HL-60 (cell line): ENCODE measurements at regions not wholly inside any gene's neighbourhood (a gene's known extent, or its start where the extent isn't known, plus 50 kb on each side); places are given as distances from the start of the nearest gene placed in this dataset.

Source experiments
- GABPA ChIP-seq: IDR thresholded peaks from 2 replicates; pipeline ENCODE4 v1.6.1; 2012; ENCODE audit warnings: low read depth
- POLR2AphosphoS5 ChIP-seq: IDR thresholded peaks from 2 replicates; pipeline ENCODE4 v1.6.1; 2012; ENCODE audit warnings: low read depth

DNA sequence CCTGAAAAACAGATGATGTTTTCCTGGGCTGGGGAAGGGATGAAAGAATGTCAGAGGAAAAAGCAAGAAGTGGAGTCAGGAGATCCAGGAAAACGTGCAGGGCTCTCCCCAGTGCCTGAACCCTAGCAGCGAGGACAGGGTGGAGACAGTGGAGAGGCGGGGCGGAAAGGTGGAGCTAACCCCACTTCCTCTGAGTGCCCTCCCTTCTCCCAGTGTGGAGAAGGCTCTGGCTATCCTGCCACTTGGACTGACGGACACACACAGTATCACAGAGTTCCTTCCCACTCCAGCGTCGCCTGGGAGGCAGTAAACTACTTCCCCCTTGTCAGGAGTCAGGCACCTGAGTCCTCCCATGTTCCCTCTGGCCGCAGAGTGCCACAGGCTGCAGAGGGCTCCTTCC, 125.3 kb upstream of the CHRNA7 start:
- TF ChIP-seq POLR2AphosphoS5 (no peak), GABPA (no peak)
